ENCODE measurements at regions not wholly inside any gene's neighbourhood (a gene's known extent, or its start where the extent isn't known, plus 50 kb on each side); places are given as distances from the start of the nearest gene placed in this dataset.

- DNase-seq, result no peak
- H3K36me3 ChIP-seq (replicated peaks in 1 of 2; ENCODE audit: control extremely low read depth in 1 of 2, control insufficient read depth in 1 of 2, extremely low read depth in 1 of 2, insufficient read depth in 2 of 2, low read length in 1 of 2), result no peaks in the 10 kb centered on the region
- no peak overlapping the region for H3K9ac ChIP-seq (ENCODE audit: low read length)
- Mint-ChIP-seq H3K27ac (no peak overlapping the region), H3K4me1 (no peaks in the 10 kb centered on the region), H3K27me3 (peaks cover 11% of the 10 kb centered on the region), H3K9me3 (ENCODE audit: insufficient read depth) (no peaks in the 10 kb centered on the region), H3K4me3 (no peak overlapping the region)
- no peaks in the 10 kb centered on the region for H3K9me3 ChIP-seq (ENCODE audit: control extremely low read depth in 1 of 3, control insufficient read depth in 2 of 3, insufficient read depth in 1 of 3, low read length in 2 of 3)
- ChIA-PET POLR2A (no interaction called here), CTCF (no interaction called here)
- intact Hi-C loops (cut with micrococcal nuclease), result no loop called here
- H4K20me1 ChIP-seq (ENCODE audit: control insufficient read depth, insufficient read depth, low read length, poor library complexity, severe bottlenecking), result no peaks in the 10 kb centered on the region
- no CpG with 5 or more reads among the region's 3 CpGs for WGBS (ENCODE audit: insufficient coverage)
- H3K4me2 ChIP-seq (replicated peaks; ENCODE audit: low read depth, low read length, poor library complexity, severe bottlenecking), result no peak overlapping the region
- H3K4me3 ChIP-seq (ENCODE audit: control extremely low read depth in 1 of 5, extremely low read depth in 1 of 5, insufficient read depth in 1 of 5, low read depth in 2 of 5, low read length in 4 of 5), result no peak overlapping the region
- H3K27ac ChIP-seq (ENCODE audit: low read length in 2 of 2), result no peak overlapping the region
- H3K4me1 ChIP-seq (ENCODE audit: control insufficient read depth in 2 of 2, insufficient read depth in 2 of 2, low read length in 2 of 2), result no peaks in the 10 kb centered on the region
- H3K27me3 ChIP-seq (replicated peaks in 1 of 4; ENCODE audit: control extremely low read depth in 1 of 4, control insufficient read depth in 3 of 4, insufficient read depth in 4 of 4, low read length in 3 of 4), result no peaks in the 10 kb centered on the region
- no peak for TF ChIP-seq CTCF (IDR thresholded peaks at IDR 0.05)
- no peak for TF ChIP-seq EZH2 (IDR thresholded peaks at IDR 0.05; ENCODE audit: borderline replicate concordance, insufficient read depth, low read depth, low read length, poor library complexity, severe bottlenecking)
- no peak for ATAC-seq (ENCODE audit: low read depth)
- no peaks in the 10 kb centered on the region for H3K79me2 ChIP-seq (ENCODE audit: control insufficient read depth, insufficient read depth, low read length)
- H2AFZ ChIP-seq (ENCODE audit: insufficient read depth, low read depth, low read length, poor library complexity, severe bottlenecking), result no peak overlapping the region
Observed at GRCh38 chr10:4576206-4576605, 249.8 kb upstream of the AKR1E2 start.

GRCh38 chr10:4569151-4569550 lies 256.9 kb upstream of the AKR1E2 start:
- WGBS (ENCODE audit: insufficient coverage), result 50% methylated on average over 1 of the region's 3 CpGs
- H3K27me3 Mint-ChIP-seq, result peaks cover 21% of the 10 kb centered on the region
- no peak overlapping the region for H3K9ac ChIP-seq (ENCODE audit: low read length)
- H3K4me1 ChIP-seq (ENCODE audit: control insufficient read depth in 2 of 2, insufficient read depth in 2 of 2, low read length in 2 of 2), result no peaks in the 10 kb centered on the region
- no peaks in the 10 kb centered on the region for H4K20me1 ChIP-seq (ENCODE audit: control insufficient read depth, insufficient read depth, low read length, poor library complexity, severe bottlenecking)
- ChIA-PET CTCF (no interaction called here), POLR2A (no interaction called here)
- H3K27me3 ChIP-seq (replicated peaks in 1 of 4; ENCODE audit: control extremely low read depth in 1 of 4, control insufficient read depth in 3 of 4, insufficient read depth in 4 of 4, low read length in 3 of 4), result no peaks in the 10 kb centered on the region
- intact Hi-C loops (cut with micrococcal nuclease), result no loop called here
- no peaks in the 10 kb centered on the region for H3K9me3 Mint-ChIP-seq (ENCODE audit: insufficient read depth)
- H3K36me3 ChIP-seq (replicated peaks in 1 of 2; ENCODE audit: control extremely low read depth in 1 of 2, control insufficient read depth in 1 of 2, extremely low read depth in 1 of 2, insufficient read depth in 2 of 2, low read length in 1 of 2), result no peaks in the 10 kb centered on the region
- no peak for TF ChIP-seq EZH2 (IDR thresholded peaks at IDR 0.05; ENCODE audit: borderline replicate concordance, insufficient read depth, low read depth, low read length, poor library complexity, severe bottlenecking)
- no peak for TF ChIP-seq CTCF (IDR thresholded peaks at IDR 0.05)
- no peak overlapping the region for H3K4me3 Mint-ChIP-seq
- H3K79me2 ChIP-seq (ENCODE audit: control insufficient read depth, insufficient read depth, low read length), result no peaks in the 10 kb centered on the region
- H3K27ac Mint-ChIP-seq, result no peak overlapping the region
- no peaks in the 10 kb centered on the region for H3K9me3 ChIP-seq (ENCODE audit: control extremely low read depth in 1 of 3, control insufficient read depth in 2 of 3, insufficient read depth in 1 of 3, low read length in 2 of 3)
- no peaks in the 10 kb centered on the region for H3K4me1 Mint-ChIP-seq
- no peak overlapping the region for H3K4me3 ChIP-seq (ENCODE audit: control extremely low read depth in 1 of 5, extremely low read depth in 1 of 5, insufficient read depth in 1 of 5, low read depth in 2 of 5, low read length in 4 of 5)
- ATAC-seq (ENCODE audit: low read depth), result no peak
- no peak overlapping the region for H3K4me2 ChIP-seq (replicated peaks; ENCODE audit: low read depth, low read length, poor library complexity, severe bottlenecking)
- DNase-seq, result no peak
- H2AFZ ChIP-seq (ENCODE audit: insufficient read depth, low read depth, low read length, poor library complexity, severe bottlenecking), result no peak overlapping the region
- no peak overlapping the region for H3K27ac ChIP-seq (ENCODE audit: low read length in 2 of 2)

All from B cell (primary cell).